Kidney epithelial cell (primary cell): ENCODE measurements at regions not wholly inside any gene's neighbourhood (a gene's known extent, or its start where the extent isn't known, plus 50 kb on each side); places are given as distances from the start of the nearest gene placed in this dataset.

Experiments
- DNase-seq: peaks from one replicate; pipeline ENCODE4 v3.0.0-alpha.2; 2010; ENCODE audit warnings: low read depth
- H3K27me3 ChIP-seq: 2 replicates; pipeline ENCODE4 v1.6.0; 2011; ENCODE audit warnings: low read length; ENCODE audit not compliant: control insufficient read depth, insufficient read depth
- H3K36me3 ChIP-seq: 2 replicates; pipeline ENCODE4 v1.5.1; 2011; ENCODE audit warnings: low read length; ENCODE audit not compliant: control insufficient read depth, insufficient read depth
- H3K4me3 ChIP-seq: 2 replicates; pipeline ENCODE4 v1.5.1; 2011; ENCODE audit warnings: low read depth, mild to moderate bottlenecking, control low read depth, low read length
- CTCF ChIP-seq: IDR thresholded peaks from 2 replicates; pipeline ENCODE4 v1.5.1; 2011; ENCODE audit warnings: mild to moderate bottlenecking, moderate library complexity, low read length, control low read depth, inconsistent platforms; ENCODE audit not compliant: insufficient read depth, poor library complexity, severe bottlenecking

- peaks cover 2% of the 10 kb centered on the region for H3K27me3 ChIP-seq
- no peaks in the 10 kb centered on the region for H3K36me3 ChIP-seq
- TF ChIP-seq CTCF: no peak
- DNase-seq: no peak
- no peak overlapping the region for H3K4me3 ChIP-seq
Observed at GRCh38 chr20:50272030-50272723, 81.5 kb downstream of the CEBPB start.

DNA sequence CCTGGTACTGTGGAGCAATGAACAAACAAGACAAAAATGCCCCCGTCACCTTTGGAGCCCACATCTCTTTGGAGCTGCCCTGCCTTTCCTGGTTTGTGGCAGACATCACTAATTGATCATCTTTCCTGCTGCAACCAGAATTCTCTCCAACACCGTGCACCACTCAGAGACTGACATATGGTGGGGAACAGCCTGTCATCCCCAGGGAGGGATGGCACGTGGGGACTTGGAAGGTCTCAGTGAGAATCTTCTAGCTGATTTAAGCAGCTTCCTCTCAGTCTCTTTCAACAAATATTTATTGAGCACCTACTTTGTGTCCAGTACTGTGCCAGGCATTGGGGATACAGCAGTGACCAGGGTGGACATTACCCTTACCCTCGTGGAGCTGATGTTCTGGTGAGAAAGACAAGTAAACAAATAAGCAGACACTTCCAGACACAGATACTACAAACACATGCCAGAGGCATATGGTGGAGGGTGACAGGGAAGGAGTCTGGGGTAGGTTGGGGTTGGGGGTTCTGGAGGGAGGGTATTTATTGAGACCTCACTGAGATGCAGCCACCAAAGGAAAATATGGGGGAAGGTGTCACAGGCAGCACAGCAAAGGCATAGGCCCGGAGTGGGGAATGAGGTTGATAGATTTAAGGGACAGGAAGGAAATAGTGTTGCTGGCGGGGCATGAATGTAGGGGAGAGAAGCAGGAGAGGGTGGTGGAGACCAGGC lies 82.3 kb downstream of the CEBPB start:
- no peak overlapping the region for H3K4me3 ChIP-seq
- no peaks in the 10 kb centered on the region for H3K36me3 ChIP-seq
- peaks cover 2% of the 10 kb centered on the region for H3K27me3 ChIP-seq
- no peak for DNase-seq
- no peak for TF ChIP-seq CTCF

DNA sequence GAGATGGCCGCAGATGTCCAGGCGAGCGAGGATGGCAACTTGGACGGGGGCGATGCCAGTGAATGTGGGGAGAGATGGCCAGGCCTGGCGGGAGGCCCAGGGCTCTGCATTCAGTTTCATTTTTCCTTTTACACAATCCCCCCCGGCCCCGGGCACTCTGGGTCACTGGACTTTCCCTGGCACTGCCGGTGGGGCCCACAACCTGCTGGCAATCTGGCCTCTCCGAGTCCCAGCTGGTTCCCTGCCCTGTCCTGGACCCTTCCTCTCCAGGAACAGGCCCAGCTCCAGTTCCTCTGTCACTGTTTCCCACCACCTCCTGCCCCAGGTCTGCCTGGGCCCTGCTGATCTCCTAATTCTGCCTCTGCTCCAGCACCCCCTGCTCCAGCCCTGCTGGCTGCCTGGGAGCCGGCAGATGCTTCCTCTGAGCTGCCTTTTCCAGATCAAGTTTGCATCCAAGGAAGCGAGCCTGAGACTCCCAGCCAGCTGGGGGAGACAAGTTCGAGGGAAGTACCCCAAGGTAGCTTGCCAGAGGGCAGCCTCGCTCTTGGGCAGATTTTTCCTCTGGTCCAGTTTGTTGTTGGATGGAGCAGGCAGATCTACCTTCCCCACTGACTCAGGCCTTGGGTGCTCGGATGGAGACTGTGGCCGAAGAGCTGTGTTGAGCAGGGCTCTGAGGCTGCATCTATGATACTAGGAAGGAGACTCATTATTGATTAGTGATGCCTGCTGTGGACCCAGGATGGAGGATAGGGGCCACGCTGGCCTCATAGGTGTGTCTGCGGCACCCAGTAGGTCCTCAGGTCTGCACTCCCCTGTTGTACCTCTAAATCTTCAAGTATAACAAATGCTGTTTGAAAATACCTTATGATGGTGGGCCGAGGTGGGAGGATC lies 83.2 kb downstream of the CEBPB start:
- Histone ChIP-seq H3K4me3 (no peak overlapping the region), H3K36me3 (no peaks in the 10 kb centered on the region), H3K27me3 (peaks cover 2% of the 10 kb centered on the region)
- TF ChIP-seq CTCF: no peak
- DNase-seq: no peak

DNA sequence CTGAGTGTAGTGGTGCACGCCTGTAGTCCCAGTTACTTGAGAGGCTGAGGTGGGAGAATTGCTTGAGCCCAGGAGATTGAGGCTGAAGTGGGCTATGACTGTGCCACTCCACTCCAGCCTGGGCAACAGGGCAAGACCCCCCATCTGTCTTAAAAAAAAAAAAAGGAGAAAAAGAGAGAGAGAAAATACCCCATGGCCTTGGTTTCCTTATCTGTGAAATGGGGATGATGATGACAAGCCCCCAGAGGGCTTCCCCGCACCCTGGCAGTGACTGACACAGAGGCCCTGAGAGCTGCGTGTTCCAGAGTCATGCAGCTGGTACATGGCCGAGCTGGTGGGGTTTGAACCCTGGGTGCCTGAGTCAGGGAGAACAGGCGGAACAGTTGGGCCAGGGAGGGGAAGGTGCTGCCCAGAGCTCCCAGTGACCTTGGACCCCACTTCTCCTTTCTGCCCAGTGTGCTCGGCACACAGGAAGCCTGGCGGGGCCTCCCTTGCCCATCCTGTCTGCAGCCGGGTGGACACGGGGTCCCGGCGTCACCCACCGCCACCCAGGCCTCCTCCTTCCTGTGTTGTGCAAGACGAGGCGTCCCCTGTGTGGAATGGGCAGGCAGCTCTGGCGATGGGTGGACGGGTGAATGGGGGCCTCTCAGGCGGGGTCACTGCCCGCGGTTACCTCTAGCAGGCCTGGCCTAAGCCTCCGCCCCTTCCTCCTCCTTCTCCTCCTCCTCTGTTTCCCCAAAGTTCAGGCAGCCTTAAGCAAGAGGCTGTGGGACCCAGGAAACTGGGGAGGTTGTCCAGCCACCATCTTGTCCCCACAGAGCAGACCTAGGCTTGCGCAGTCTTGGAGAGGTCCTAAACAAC lies 84.2 kb downstream of the CEBPB start:
- Histone ChIP-seq H3K27me3 (peaks cover 2% of the 10 kb centered on the region), H3K36me3 (no peaks in the 10 kb centered on the region), H3K4me3 (no peak overlapping the region)
- TF ChIP-seq CTCF: no peak
- DNase-seq: no peak
